K562 (cell line): ENCODE measurements at regions not wholly inside any gene's neighbourhood (a gene's known extent, or its start where the extent isn't known, plus 50 kb on each side); places are given as distances from the start of the nearest gene placed in this dataset.
A peak's percentile ranks its signal among the peaks of the same experiment; 100 is the strongest.

Experiments used
- ATAC-seq: fragments of 200-7000 bp; cut with Tn5 transposase; 3 replicates; pipeline ENCODE4 v1.9.1; 2020; ENCODE audit warnings: moderate library complexity
- BruUV-seq: library from RNA; stranded (reverse); fragments of 400-500 nt; replicated peaks from 2 replicates; lab custom pipeline; 2021; lab: Mats Ljungman, UMichigan
- CTCF ChIA-PET: fragments of 300-600 bp; formaldehyde crosslinking; extraction: SDS; loops from one replicate; lab custom pipeline; 2021; ENCODE audit warnings: low intra/inter-chr PET ratio; lab: Yijun Ruan, JAX
- POLR2A ChIA-PET: fragments of 300-600, 350-650 bp; sonication (Branson Sonifier 250); formaldehyde crosslinking; extraction: SDS; loops from one replicate; lab custom pipeline; 2021; ENCODE audit warnings: antibody characterized with exemption, inconsistent platforms; lab: Yijun Ruan, JAX
- DNase-seq, 4 experiments: peaks; one replicate each; pipeline versions ENCODE4 v3.0.0 to v3.0.0-alpha.2; 2011 to 2018; ENCODE audit warnings: low spot score in 3 of 4, mixed read lengths in 3 of 4; ENCODE audit errors: extremely low read depth in 1 of 4
- FAIRE-seq: peaks from 2 replicates; lab custom pipeline; 2011; peaks lifted over from hg19 to GRCh38; lab: Jason Lieb, UNC
- H2AFZ ChIP-seq: 2 replicates; pipeline ENCODE4 v1.6.0; 2011; ENCODE audit warnings: low read depth, low read length, control low read depth, inconsistent platforms
- H3K27ac ChIP-seq: fragments of 200-600 bp; 3 replicates; pipeline ENCODE4 v1.8.0; 2011; ENCODE audit warnings: low read depth, mild to moderate bottlenecking, control low read depth, inconsistent platforms, low read length, moderate library complexity, mixed read lengths; ENCODE audit errors: extremely low read depth
- H3K27me3 ChIP-seq, 2 experiments: fragments of 300-600 bp in 1 of 2; 2 replicates in 1 of 2; 3 replicates in 1 of 2; pipeline versions ENCODE4 v1.6.0 to v1.8.0; 2011; ENCODE audit warnings: inconsistent platforms in 2 of 2, low read length in 2 of 2, mild to moderate bottlenecking in 1 of 2, mixed read lengths in 1 of 2, moderate library complexity in 1 of 2; ENCODE audit not compliant: control insufficient read depth in 2 of 2, insufficient read depth in 2 of 2
- H3K36me3 ChIP-seq: fragments of 300-600 bp; 3 replicates; pipeline ENCODE4 v1.8.0; 2011; ENCODE audit warnings: mild to moderate bottlenecking, low read length, inconsistent platforms; ENCODE audit not compliant: control insufficient read depth, insufficient read depth
- H3K4me1 ChIP-seq, 2 experiments: fragments of 200-600 bp in 1 of 2; replicated peaks in 1 of 2; 2 replicates in 1 of 2; 3 replicates in 1 of 2; pipeline versions ENCODE4 v1.5.1 to v1.8.0; 2011; ENCODE audit warnings: inconsistent platforms in 2 of 2, low read length in 2 of 2, mild to moderate bottlenecking in 1 of 2, mixed read lengths in 1 of 2, moderate library complexity in 1 of 2; ENCODE audit not compliant: control insufficient read depth in 2 of 2, insufficient read depth in 2 of 2
- H3K4me2 ChIP-seq: 2 replicates; pipeline ENCODE4 v1.6.1; 2011; ENCODE audit warnings: low read length, control low read depth, inconsistent platforms, mixed read lengths; ENCODE audit not compliant: insufficient read depth
- H3K4me3 ChIP-seq: fragments of 200-600 bp; sonication (generic), shearing (Covaris generic); 2 replicates; pipeline ENCODE4 v1.5.1; 2016; ENCODE audit warnings: control low read depth, inconsistent platforms
- H3K79me2 ChIP-seq: fragments of 200-600 bp; 3 replicates; pipeline ENCODE4 v1.8.0; 2011; ENCODE audit warnings: low read length, inconsistent platforms; ENCODE audit not compliant: control insufficient read depth, insufficient read depth
- H3K9ac ChIP-seq, 2 experiments: 2 replicates each; pipeline versions ENCODE4 v1.6.0 to v1.6.1; 2011; ENCODE audit warnings: low read depth in 2 of 2, low read length in 2 of 2, control low read depth in 1 of 2, inconsistent platforms in 1 of 2, mild to moderate bottlenecking in 1 of 2, mixed read lengths in 1 of 2; ENCODE audit not compliant: insufficient read depth in 1 of 2
- H3K9me1 ChIP-seq: one replicate; pipeline ENCODE4 v1.6.0; 2011; ENCODE audit warnings: inconsistent platforms, mild to moderate bottlenecking, low read length, moderate library complexity; ENCODE audit not compliant: control insufficient read depth, insufficient read depth
- H3K9me3 ChIP-seq: replicated peaks from 2 replicates; pipeline ENCODE4 v1.5.1; 2011; ENCODE audit warnings: low read depth, low read length, inconsistent platforms; ENCODE audit not compliant: control insufficient read depth, insufficient read depth
- H4K20me1 ChIP-seq: replicated peaks from 2 replicates; pipeline ENCODE4 v1.6.1; 2011; ENCODE audit warnings: low read length, inconsistent platforms, mixed read lengths; ENCODE audit not compliant: control insufficient read depth, insufficient read depth
- ADNP ChIP-seq: fragments of 200-800 bp; sonication (Bioruptor generic); IDR thresholded peaks from 2 replicates; pipeline ENCODE4 v1.6.1; 2016; ENCODE audit warnings: missing genetic modification characterization, missing compliant biosample characterization
- C11orf30 ChIP-seq: fragments of 450-650 bp; IDR thresholded peaks from 2 replicates; pipeline ENCODE4 v1.6.1; 2016; ENCODE audit warnings: low read depth, mild to moderate bottlenecking
- CEBPG ChIP-seq, 3 experiments: fragments of 200-800 bp in 1 of 3; sonication (Bioruptor generic) in 1 of 3; sonication (generic) in 1 of 3; formaldehyde crosslinking in 1 of 3; IDR thresholded peaks in 2 of 3; conservative IDR thresholded peaks in 1 of 3; 2 replicates each; pipeline versions ENCODE4 v1.6.1 to v1.8.0; 2016 to 2022; ENCODE audit warnings: missing compliant biosample characterization in 2 of 3, missing genetic modification characterization in 2 of 3, mild to moderate bottlenecking in 1 of 3, missing genetic modification reagents in 1 of 3
- DDX20 ChIP-seq: fragments of 450-650 bp; IDR thresholded peaks from 2 replicates; pipeline ENCODE4 v1.6.1; 2016; ENCODE audit warnings: missing genetic modification characterization, low read depth, mild to moderate bottlenecking, missing compliant biosample characterization, moderate library complexity
- MTA2 ChIP-seq: fragments of 450-650 bp; IDR thresholded peaks from 2 replicates; pipeline ENCODE4 v1.6.1; 2016; ENCODE audit warnings: low read depth
- PPARD ChIP-seq: fragments of 250-450 bp; sonication (Bioruptor Pico); IDR thresholded peaks from 2 replicates; pipeline ENCODE4 v1.8.0; 2022; ENCODE audit warnings: inconsistent platforms, mild to moderate bottlenecking, moderate library complexity
- PTTG1 ChIP-seq: fragments of 450-650 bp; IDR thresholded peaks from 2 replicates; pipeline ENCODE4 v1.6.1; 2016; ENCODE audit warnings: low read depth, mild to moderate bottlenecking, missing genetic modification characterization, missing compliant biosample characterization
- WGBS: fragments of 100-300 bp; shearing (Covaris generic); methylation state at CpG from one replicate; pipeline ENCODE4 v1.1.6; 2016; ENCODE audit warnings: low coverage, mixed read lengths; ENCODE audit not compliant: insufficient coverage; ENCODE audit errors: missing lambda C conversion rate; 5-methylcytosine and 5-hydroxymethylcytosine counted together
- in situ Hi-C: fragments of 300-500 bp; cut with MboI; formaldehyde crosslinking; loops from 4 replicates; pipeline ENCODE4 v1.15.0; 2018; ENCODE audit warnings: inconsistent platforms, mixed read lengths
- intact Hi-C: fragments of 100-400 bp; cut with micrococcal nuclease; formaldehyde crosslinking; loops from 2 replicates; pipeline ENCODE4 v1.14.2; 2022

- TF ChIP-seq DDX20 (tag) (no peak), MTA2 (no peak), PTTG1 (tag) (no peak), C11orf30 (peak; percentile 39; the same call in 1 of the 2 replicates), PPARD (CRISPR knock-in tag) (no peak)
Observed at GRCh38 chr2:175766880-175767279, 235.2 kb downstream of the LNPK start (continued).

DNA sequence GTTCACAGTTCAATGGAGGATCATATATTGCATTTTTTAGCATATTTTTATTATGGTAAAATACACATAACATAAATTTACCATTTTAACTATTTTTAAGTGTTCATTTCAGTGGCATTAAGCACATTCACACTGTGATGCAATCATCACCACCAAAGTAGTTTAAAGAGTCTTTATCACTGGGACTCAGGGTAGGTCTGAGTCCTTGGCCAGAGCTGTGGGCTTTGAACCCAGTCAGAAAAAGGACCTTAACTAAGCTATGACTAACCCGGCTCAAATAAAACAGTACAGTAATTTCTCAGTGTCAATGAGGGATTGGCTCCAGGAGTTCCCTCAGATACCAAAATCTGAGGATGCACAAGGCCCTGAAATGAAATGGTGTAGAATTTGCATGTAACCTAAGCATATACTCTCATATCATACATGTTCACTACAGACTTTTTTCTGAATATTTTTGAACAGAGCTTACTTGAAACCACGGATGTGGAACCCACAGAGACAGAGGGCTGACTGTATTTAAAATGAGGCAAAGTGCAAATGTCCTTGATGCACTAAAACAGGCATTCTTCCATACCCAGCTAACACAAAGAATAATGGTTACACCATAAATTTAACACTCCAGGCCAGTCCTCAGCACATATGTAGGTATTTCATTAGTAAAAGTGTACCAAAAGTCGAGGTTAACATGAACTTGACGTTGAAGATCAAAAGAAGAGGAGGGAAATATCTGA lies 246.2 kb downstream of the LNPK start:
- TF ChIP-seq ADNP (tag) (no peak), CEBPG (CRISPR knock-in tag; IDR thresholded peaks at IDR 0.05) (no peak), CEBPG (tag; conservative IDR thresholded peaks at IDR 0.05 in 1 of 2, IDR thresholded peaks at IDR 0.05 in 1 of 2) (peak in 1 of 2 experiments; percentile 53; a peak in 2 of 4 replicates)
- intact Hi-C loops (no loop called here), in situ Hi-C loops (no loop called here)
- Histone ChIP-seq H3K4me3 (no peak overlapping the region), H3K27me3 (peaks cover 3 to 8% of the 10 kb centered on the region in 2 experiments; a peak in 3 of 5 replicates), H3K79me2 (no peaks in the 10 kb centered on the region), H2AFZ (no peak overlapping the region), H3K9ac (no peak overlapping the region), H3K36me3 (no peaks in the 10 kb centered on the region), H3K9me3 (no peaks in the 10 kb centered on the region), H3K4me2 (no peak overlapping the region), H3K4me1 (no peaks in the 10 kb centered on the region), H4K20me1 (no peaks in the 10 kb centered on the region), H3K9me1 (no peaks in the 10 kb centered on the region), H3K27ac (no peak overlapping the region)
- 2% methylated on average over 4 of the region's 4 CpGs for WGBS
- ATAC-seq (no peak), DNase-seq (no peak), FAIRE-seq (peak; percentile 69)
- ChIA-PET POLR2A (no interaction called here), CTCF (no interaction called here)
- no TSS peak for BruUV-seq
